Stimulated activated CD8-positive, alpha-beta memory T cell treated with anti-CD3 and anti-CD28 coated beads, Interleukin-12 subunit alpha, Interleukin-12 subunit beta, amount 100 ng/mL, for 24 hours (primary cell): ENCODE measurements at regions not wholly inside any gene's neighbourhood (a gene's known extent, or its start where the extent isn't known, plus 50 kb on each side); places are given as distances from the start of the nearest gene placed in this dataset.

Experiments used
- DNase-seq: peaks from one replicate; pipeline ENCODE4 v3.0.0-alpha.2; 2020; ENCODE audit errors: extremely low read depth

DNA sequence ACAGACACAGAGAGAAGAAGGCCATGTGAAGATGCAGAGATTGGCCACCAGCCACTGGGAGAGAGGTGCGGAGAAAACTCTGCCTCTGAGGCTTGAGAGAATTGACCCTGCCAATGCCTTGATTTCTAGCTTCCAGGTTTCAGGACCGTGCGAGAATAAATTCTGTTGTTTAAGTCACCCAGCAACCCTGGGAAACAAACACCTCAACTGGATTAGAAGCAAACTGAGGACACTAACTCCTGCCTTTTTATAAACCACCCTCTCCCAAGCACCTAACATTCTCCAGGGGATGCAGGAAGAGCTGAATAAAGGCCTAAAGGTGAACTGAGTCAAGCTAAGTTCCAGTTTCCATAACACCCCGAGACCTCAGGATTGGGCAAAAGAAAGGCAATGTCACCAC is 136.1 kb downstream of the ANKRD60 start:
- no peak for DNase-seq

DNA sequence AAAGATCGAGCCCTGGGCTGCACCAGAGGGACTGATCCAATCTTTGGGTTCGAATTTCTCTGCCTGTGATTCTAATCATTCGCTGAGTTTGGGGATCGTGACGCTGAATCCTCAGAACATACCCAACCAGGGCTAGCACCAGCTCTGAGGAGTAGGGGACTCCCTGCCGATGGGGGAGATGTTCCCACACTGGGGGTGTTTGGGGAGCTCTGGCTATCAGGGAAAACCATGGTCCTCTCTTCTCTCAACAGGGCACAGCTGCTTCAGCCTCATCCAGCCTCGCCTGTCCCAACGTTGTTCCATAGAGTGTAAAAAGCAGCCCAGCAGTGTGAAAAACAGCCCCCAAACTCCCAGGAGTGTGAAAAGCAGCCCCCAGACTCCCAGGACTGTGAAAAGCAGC is 136.6 kb downstream of the ANKRD60 start:
- no peak for DNase-seq

DNA sequence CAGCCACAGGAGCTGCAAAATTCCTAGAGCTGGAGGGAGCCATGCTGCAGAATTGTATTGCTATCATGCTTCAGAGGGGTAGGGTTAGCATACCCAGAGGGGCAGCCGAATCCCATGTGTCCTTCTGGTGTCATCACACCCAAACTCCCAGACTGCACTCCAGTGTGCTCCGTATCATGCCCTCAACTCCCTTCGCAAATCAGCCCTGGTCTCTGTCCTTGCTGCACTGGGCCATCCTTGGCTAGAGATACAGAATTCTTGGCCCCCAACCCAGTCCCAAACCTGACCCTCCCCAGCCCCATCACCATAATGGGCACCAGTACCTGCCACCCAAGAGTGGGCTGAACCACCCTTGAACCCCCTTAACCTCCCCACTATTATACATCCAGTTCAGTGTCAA is 138.3 kb downstream of the ANKRD60 start:
- no peak for DNase-seq

DNA sequence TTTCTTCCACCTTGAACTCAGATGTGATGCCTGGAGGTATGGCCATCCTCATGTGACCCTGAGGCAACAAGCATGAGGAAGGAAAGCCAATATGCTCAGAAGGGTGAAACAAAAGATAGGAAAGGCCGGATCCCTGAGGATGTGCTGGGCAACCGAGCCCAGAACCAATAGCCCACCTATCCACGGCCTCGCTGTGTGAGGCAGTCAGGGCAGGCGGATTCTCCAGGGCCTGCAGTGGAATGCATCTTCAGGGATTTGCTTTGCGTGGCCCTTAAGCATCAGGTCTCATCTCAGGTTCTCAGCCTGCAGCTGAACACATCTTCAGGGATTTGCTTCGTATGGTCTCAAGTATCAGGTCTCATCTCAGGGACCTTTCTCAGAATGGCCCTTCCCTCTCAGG is 139.8 kb downstream of the ANKRD60 start:
- DNase-seq: no peak

DNA sequence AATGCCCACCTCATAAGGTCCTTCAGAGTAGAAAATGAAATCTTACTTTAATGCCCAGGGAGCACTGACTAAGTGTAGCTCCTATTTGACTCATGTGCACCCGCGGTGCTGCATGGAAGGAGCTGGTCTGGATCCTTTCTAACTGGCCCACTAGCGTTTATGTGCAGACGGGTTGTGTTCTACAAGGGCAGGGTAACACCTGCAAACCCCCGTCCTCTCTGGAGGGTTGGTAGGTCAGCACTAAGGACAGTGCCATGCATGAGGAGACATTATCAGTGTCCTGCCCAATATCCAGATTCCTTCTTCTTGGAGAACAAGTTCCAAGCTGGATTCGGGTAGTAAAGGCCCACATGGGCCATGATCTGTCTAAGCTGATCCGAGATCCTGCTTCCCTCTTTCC is 140.3 kb downstream of the ANKRD60 start:
- no peak for DNase-seq

DNA sequence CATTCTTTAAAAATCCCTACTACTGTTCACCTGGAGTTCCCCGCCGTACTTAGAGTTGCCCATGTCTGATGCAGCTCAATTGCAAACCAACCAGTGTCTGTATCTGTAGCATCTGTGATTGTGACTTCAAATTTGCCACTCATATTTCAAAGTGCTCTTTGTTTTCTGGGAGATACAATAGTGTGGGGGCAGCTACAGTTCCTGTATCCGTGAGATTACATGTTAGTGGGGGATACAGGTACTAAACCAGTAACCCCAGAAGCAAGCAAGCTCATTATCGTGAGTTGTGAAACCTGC is 140.9 kb downstream of the ANKRD60 start:
- no peak for DNase-seq

DNA sequence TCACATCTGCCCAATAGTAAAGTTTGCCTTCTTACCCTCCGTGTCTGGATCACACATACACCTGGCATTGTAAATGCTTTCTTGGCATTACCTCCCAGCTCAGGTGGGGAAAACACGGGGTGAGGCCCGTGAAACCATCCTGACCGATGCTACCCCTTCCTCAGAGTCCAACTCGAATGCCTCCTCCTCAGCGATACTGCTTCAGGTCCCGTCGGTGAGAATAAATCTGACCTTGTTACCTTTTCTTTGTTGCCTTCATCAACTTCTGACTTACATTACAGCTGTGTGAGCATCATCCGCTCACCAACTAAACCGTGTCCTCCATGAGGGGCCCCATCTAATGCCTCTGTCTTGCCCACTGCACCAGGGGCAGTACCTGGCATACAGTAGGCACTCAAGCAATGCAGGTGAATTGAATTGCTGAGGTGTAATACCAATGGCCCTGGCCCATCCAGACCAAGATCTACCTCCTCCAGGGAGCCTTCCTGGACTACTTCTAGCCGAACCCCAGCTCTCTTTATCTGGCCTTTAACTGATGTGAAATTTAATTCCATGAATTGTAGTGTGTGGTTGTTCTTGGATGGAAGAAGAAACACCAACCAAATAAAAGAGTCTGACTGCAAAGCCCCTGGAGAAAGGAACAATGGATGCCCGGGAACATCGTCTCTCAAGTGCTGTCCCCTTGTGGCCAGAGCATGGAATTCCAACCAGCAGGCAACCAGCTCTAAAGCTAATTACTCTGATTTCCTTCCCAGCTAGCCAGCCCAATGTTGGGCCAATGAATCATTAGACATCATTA is 141.5 kb downstream of the ANKRD60 start:
- no peak for DNase-seq

DNA sequence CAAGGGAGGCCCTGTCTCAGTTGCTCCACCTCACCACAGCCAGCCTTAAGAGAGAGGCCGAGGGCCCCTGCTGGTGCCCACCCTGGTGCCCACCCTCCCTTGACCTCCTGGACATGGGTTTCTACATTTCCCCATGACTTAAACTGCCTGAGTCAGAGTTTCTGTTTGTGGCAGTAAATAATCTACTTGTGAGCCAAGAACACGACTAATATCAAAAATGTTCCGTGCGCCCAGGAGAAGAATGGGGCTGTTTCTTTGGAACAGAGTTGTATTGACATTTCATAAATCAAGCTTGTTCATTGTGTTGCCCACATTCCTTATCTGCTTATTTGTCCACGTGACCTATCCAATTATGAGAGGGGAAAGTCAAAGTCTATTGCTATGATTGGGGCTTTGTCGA is 143.5 kb downstream of the ANKRD60 start:
- no peak for DNase-seq

DNA sequence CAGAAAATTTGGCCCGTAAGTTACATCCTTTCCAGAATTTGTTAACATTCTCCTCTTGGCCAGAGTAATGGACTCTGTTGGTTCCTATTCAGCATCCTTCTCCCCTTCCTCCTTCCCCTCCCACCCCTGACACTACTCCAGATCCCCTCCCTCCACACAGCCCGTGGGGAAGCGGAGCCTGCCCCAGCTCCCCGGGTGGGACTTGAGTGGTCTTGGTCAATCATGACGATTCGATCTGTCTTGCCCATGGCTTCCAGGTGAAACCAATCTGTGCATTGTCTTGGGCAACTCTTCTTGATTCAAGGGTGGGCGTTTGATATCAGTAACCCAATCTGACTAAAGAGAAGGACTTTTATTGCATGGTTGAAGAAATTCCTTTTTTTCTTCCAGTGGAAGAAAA is 143.9 kb downstream of the ANKRD60 start:
- no peak for DNase-seq

DNA sequence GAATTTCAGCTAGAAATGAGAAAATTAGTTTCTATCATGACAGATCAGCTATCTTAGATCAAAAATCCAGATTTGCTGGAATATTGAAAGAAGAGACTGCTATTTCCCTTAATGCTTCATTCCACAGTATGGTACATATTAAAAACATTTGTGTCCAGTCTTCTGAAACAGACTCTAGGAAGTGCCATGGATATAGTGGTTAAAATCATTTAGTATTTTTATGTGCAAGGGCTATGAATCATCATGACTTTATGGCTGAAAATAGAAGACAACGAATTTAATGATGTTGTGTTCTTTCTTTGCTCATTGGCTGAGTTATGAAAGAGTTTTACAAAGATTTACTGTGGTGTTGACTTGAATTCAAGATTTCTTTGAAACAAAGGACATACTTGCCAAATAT is 146.6 kb downstream of the ANKRD60 start:
- DNase-seq: no peak

DNA sequence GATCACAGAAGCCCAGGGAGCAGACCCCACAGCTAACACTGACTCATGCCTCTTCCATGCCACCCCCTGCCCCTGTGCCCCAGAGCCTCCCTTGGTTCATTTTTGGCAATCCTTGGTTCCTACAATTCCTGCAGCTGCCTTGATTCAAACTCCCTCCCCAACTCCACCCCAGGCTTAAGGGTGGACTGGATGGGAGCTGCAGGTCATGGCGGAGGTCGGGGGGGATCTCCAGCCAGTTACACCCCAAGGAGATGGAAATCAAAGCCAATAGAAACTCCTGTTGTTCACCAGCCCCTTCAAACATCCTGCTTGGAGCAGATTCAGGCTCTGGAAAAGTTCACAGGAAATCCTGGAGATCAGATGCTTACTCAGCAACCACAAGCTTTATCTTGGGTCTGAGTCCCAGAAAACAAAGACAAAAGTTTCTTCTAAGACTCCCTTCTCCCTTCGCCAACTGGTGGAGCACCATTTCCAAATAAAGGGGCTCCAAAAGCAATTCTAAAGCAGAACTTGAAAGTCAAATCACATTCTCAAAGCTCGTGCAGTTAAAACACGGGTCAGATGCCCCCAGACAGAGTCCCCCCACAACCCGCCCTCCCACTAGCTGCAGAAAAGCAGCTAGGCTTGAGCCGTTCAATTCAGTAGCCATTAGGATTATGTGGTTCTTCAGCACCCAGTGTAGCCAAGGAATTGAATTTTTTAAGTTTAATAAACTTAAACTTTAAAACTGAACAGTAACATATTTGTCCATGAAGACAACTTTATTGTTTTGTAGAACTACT is 149.5 kb downstream of the ANKRD60 start:
- no peak for DNase-seq

DNA sequence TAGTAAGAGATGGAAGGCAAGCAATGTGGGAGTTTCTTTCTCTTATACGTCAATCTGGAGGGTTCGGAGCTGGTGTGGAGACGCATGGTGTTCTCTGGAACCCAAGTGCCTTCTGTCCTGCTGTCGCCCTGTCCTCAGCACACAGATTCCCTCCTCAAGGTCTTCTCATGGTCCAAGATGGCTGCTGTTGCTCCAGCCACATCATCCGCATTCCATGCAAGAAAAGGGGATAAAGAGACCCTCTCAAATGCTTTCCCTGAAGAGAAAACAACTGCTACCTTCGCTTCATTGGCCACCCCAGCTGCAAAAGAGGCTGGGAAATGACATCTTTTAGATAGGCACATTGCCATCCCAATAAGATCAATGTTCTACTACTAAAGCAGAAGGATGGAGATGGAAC is 151.2 kb downstream of the ANKRD60 start:
- no peak for DNase-seq

DNA sequence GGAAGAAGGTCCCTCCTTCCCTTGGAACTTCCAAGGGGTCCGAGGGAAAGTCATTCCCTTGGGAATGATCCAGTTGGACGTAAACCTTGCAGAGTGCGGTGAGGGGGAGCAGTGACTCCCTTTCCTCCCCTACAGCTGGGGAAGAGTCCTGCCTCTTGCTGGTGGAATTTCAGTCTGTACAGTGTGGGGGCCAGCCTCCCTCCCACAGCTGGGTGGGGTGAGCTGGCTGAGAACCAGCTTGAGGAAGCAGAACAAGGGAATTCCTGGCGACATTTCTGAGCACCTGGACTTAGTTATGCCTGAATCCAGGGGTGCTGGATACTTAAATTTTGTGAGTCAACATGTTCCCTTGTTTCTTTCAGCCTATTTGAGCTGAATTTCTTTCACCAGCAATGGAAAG is 152.0 kb downstream of the ANKRD60 start:
- no peak for DNase-seq

DNA sequence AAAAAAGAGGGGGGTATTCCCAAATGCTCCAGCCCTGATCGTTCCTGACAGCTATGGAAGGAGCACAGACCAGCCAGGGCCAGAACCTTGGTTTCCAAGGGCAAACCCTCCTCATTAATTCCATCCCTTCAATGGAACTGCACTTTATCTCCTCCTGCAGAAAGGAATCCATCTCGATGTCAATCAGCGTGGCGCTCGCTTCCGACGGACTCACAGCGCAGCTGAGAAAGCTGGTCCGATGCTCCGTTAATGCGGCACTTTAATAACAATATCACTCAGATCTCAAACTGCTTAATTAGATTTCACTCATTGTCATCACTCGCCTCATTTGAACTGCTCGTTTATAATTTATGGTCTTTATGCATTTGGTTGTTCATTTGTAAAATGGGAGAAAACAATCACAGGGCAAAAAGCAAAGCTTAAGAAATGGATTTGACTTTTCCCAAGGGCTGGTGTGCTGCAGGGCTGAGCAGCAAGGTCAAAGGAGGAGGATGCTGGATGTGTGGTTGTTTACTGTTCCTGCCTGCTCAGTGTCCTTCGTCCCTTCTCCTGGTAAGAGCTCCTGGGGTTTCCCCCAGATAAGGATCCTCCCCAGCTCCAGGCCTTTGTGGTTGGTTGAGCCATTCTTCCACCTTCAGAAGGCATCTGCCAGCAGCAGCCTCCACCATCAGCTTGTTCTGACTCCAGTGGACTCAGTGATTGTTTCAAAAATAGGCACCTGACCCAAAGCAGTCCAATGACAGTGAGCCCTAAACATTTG is 152.7 kb downstream of the ANKRD60 start:
- DNase-seq: no peak

DNA sequence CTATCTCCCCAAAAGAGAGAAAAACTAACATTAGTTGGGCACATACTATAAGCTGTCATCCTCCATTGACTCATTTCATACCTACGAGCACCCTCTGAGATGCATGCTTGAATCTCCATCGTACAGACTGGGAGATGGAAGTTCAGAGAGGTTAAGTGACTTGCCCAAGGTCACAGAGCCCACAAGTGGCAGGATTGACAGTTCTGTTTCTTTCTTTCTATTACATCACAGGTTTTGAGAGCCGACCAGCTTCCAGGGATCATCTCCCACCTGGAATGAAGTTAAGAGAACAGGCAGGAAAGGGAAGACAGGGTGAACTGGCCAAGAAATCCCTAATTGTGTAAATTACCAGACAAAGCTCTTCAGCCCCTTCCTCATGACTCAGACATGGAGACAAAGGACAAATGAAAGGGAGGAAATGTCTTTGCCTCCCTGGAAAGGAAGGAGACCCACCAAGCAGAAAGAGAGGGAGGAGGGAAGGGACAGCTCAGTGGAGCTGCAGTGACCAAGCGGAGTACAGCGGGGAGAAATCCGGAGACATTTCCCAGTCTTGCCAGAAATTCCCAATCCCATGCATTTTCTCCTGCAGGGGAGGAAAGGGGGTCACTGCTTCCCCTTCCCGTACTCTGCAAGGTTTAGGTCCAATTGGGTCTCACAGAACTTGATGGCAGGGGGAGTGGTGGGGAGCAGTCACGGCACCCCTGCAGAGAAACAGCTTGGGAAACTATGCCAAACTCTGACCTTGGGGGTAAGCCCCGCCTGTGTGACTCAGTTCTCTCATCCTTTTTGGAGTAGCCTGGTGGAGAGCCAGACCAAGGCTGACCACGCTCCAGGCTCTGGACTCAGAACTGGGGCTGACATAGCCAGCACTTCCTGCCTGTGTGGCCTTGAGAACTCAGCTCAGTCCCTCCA is 154.3 kb downstream of the ANKRD60 start:
- DNase-seq: no peak

DNA sequence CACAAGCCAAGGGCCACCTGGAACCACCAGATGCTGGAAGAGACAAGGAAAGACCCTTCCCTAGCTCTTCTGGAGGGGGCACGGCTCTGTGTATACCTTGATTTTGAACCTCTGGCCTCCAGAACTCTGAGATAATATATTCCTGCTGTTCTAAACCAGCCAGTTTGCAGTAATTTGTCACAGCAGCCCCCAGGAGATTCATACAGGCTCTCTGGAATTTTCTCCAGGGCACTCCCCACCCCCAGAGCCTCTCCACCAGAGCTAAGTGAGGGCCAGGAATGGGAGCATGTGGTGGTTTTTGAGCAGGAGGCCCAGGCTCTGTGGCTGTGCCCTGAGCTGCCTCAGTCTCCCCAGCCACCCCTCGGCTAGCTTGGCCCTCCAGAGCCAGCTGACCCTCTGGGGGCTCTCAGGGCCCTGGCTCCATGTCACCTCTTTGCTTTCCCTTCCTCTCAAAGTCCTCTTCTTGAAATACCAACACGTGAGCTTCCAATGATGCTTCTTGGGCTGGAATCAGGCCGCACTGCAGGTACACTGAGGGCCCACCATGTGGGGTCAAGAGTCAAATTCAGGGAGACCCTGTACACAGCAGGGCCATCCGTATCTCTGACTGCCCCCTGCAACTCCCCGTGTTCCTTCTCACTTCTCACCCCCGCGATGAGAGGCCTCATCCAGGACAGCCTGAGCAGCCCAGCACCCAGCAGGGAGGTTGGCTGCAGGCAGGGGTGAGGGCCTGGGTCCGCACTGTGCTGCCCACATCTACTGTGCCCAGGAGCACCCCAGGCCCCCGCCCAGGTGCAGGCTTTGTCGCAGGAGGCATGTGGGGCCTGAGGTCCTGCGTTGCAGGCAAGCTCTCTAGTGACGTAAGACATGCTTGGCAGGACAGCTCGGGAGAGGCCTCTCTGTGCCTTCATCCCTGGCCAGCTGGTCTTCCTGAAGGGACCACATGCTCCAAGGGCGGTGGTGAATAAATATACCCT is 155.5 kb downstream of the ANKRD60 start:
- no peak for DNase-seq

DNA sequence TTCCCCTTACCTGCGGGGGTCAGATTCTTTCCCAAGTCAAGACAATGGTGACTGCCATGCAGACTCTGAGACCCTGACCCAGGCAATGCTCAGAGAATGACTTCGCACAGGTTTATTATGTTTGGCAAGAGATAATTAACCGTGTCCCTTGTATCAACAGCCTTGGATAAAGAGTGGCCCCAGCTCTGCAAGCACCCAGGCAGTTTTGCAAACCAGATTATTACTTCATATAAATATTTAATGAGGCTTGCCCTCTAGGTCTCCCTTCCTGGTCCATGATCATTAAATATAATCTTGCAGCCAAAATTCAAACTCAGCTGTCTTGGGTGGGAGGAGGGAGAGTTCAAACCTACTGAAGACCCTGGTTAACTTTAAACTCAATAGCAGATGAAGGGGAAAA is 156.5 kb downstream of the ANKRD60 start:
- DNase-seq: no peak

DNA sequence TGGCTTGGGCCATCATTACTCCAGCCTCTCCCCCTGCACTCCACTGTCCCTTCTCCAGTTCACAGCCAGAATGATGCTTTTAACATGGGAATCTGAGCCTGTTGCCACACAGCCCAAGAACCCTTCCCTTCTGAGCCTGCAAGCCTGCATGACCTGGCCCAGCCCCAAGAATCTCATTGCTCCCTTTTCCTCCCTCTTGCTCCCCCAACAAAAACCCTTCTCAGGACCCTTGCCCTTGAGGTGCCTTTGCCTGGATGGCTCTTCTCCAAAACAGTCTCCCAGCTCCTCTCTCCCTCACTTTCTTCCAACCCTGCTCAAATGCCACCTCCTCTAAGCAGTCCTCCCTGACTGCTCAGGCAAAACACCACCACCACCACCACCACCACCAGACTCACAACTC is 157.2 kb downstream of the ANKRD60 start:
- DNase-seq: no peak

DNA sequence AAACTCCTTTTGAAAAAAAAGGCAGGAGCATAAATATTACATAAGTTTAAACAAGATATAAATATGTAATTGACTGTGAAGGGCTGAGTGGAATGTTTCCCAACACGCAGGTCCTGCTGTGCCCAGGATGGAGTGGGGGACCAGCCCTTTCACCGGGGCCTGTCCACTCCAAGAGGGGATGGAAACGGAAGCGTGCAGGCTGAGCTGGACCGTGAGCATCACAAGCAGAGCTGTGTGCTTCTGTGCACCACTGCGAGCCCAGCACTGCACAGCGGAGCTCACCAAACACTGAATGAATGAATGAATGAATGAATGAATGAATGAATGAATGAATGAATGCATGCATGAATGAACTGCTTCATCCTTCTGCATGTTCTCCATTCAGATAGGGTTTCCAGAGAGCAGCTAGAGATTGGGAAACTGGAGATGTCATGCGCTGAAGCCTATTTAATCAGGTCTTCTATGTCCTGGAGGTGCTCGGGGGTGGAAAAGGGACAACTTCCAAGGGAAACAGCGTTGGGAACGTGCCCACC is 157.7 kb downstream of the ANKRD60 start:
- no peak for DNase-seq
